Hepatocyte (in vitro differentiated cells): ENCODE measurements at regions not wholly inside any gene's neighbourhood (a gene's known extent, or its start where the extent isn't known, plus 50 kb on each side); places are given as distances from the start of the nearest gene placed in this dataset.

Experiments used
- EZH2phosphoT487 ChIP-seq: fragments of 200-600 bp; sonication (generic); IDR thresholded peaks from one replicate; pipeline ENCODE4 v1.6.1; 2018; ENCODE audit warnings: antibody characterized with exemption, mild to moderate bottlenecking, low read depth, moderate library complexity; ENCODE audit not compliant: unreplicated experiment, severe bottlenecking
- TF ChIP-seq, protein P1 (sequence below): fragments of 200-600 bp; sonication (generic); IDR thresholded peaks from 2 replicates; pipeline ENCODE4 v1.5.1; 2016; ENCODE audit warnings: antibody characterized with exemption, mild to moderate bottlenecking; ENCODE audit not compliant: poor library complexity

GRCh38 chr6:82603871-82604270 lies 240.3 kb downstream of the TPBG start:
- TF ChIP-seq EZH2phosphoT487: no peak
- TF ChIP-seq, protein P1, sequence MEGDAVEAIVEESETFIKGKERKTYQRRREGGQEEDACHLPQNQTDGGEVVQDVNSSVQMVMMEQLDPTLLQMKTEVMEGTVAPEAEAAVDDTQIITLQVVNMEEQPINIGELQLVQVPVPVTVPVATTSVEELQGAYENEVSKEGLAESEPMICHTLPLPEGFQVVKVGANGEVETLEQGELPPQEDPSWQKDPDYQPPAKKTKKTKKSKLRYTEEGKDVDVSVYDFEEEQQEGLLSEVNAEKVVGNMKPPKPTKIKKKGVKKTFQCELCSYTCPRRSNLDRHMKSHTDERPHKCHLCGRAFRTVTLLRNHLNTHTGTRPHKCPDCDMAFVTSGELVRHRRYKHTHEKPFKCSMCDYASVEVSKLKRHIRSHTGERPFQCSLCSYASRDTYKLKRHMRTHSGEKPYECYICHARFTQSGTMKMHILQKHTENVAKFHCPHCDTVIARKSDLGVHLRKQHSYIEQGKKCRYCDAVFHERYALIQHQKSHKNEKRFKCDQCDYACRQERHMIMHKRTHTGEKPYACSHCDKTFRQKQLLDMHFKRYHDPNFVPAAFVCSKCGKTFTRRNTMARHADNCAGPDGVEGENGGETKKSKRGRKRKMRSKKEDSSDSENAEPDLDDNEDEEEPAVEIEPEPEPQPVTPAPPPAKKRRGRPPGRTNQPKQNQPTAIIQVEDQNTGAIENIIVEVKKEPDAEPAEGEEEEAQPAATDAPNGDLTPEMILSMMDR: no peak
